HG03066 (cell line): ENCODE measurements at regions not wholly inside any gene's neighbourhood (a gene's known extent, or its start where the extent isn't known, plus 50 kb on each side); places are given as distances from the start of the nearest gene placed in this dataset.
A peak's percentile ranks its signal among the peaks of the same experiment; 100 is the strongest.
"Not testable (repeated sequence)": the region's sequence is repeated elsewhere in the genome, so short reads cannot be mapped to it uniquely, and the experiment has no call there.

Experiments
- ATAC-seq: cut with Tn5 transposase; IDR thresholded peaks from one replicate; pipeline ENCODE4 v1.9.1; 2021; ENCODE audit warnings: low read depth; ENCODE audit not compliant: unreplicated experiment

DNA sequence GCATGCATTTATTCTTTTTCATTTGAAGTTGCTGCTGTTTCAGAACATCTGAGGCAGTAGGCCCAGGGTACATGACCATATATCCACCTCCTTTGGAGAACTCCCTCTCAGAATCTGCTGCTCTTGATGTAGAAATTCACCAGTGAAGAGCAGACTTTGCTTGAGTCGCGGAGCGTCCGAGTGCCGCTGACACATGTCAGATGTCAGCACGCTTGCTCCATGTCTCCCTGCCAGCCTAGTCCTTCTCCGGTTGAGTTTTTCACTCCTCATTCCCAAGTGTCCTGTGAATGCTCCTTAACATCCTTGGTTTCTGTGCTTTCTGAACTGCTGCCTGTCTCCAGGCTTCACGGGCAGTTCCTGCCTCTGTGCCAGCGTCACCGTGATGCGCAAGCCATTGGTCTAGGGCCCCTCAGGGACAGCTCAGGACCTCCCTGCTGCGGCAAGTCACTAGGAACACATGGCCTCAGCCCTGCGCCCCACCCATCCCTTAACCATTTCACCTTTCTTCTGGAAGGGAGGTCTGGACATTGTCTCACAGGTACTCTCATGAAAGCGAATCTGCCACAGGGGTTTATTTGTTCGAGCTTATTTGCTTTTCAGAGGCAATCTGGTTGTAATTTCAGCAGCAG, 93.1 kb upstream of the RBPJ start:
- no peak for ATAC-seq

GRCh38 chr4:26228883-26229282, 91.9 kb upstream of the RBPJ start:
- ATAC-seq, result no peak

- ATAC-seq, result no peak
These were observed 90.8 kb upstream of the RBPJ start for GRCh38 chr4:26229974-26230373.

- ATAC-seq, result no peak
These were observed 87.5 kb upstream of the RBPJ start for GRCh38 chr4:26233350-26233749.

- ATAC-seq, result no peak
These were observed 85.3 kb upstream of the RBPJ start for GRCh38 chr4:26235500-26235899.

DNA sequence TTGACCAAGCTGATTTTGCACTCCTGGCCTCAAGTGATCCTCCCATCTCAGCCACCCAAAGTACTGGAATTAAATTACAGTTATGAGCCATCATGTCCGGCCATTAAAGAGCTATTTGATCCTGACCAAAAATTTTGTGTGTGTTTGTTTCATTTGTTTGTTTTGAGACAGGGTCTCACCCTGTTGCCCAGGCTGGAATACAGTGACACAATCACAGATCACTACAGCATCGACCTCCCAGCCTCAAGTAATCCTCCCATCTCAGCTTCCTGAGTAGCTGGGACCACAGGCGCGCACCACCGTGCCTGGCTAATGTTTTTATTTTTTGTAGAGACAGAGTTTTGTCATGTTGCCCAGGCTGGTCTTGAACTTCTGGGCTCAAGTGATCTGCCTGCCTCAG, 82.9 kb upstream of the RBPJ start:
- ATAC-seq, result no peak

DNA sequence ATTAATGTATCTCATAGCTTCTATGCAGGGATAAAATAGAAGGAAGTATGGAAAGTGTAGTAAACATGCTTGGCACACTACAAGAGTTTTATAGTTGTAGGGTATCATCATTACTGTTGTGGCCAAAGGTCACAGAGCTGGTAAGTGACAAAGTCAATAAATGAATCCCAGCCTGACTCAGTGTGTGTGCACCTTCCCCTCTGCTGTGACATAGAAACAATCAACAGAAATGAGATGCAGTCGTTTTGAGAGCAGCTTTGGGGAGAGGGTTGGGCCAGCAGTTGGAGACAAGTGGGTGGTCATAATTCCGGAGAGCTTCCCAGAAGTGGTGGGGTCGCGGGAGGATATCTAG, 82.4 kb upstream of the RBPJ start:
- no peak for ATAC-seq

DNA sequence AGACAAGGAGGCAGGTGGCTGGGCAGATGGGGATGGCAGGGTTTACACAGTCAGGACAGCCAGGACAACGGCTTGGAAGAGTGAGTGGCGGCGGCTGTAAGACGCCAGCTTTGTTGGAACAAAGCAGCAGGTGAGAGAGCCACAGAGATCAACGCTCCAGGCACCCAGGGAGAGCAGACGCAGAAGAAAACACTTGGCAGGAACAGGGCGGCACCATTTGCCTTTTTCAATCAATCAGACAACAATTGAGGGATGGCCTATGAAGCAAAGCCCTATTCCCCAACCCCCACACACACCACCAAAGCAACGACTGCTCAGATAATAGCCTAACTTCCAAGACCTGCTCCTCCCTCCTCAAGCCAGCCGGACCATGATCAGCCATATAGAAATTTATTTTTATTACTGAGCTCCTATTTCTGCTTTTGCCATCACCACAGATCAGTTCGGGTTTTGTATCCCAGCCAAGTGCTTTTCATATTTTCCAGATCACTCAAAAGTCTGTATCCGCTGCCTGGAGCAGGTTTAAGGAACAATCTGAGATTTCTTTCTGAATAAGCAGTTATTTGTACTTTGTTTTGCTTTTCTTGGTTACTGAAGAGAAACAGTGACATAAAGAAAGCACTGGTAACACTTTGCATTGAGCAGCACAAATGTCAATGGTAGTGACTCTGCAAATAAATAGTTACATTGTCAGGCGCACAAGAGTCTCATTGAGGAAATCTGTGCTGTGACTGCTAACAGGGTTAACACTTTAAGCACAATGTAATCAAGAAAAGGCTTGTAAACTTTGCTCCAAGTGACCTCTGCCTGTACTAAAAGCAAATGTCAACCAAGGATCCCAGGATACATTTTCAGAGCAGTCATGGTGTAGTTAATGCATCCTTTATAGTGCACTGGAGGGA, 81.8 kb upstream of the RBPJ start:
- ATAC-seq, result no peak

DNA sequence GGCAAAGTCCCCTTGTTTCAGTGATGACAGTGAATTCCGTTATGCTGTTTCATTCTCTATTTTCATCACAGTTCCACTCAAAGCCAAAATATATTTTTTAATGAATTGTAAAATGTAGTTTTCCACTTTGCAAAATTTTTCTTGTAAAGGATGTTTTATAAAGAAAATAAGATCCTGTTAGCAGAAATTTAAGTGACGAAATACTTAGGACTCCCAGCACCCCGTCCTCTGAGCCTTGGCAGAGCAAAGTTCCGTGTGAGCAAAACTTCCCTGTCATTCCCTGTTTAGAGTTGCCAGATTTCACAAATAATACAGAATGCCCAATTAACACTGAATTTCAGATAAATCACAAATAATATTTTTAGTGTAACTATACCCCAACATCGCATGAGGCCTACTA, 81.0 kb upstream of the RBPJ start:
- no peak for ATAC-seq

DNA sequence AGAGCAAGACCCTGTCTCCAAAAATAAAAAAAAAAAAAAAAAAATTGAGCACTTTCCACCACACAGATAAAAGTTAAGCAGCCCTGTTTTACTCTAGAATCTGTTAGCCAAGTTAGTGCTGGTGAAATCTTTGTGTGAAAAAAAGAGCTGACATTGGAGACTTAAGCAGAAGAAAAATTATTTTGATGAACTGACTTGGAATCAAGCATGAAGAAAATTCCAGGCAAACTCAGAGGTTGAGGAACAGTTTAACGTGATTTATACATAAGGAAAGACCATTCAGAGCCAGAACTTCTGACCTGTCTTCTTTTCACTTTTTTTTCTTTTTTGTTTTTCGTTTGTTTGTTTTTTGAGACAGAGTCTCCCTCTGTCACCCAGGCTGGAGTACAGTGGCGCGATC, 79.6 kb upstream of the RBPJ start:
- ATAC-seq, result no peak

DNA sequence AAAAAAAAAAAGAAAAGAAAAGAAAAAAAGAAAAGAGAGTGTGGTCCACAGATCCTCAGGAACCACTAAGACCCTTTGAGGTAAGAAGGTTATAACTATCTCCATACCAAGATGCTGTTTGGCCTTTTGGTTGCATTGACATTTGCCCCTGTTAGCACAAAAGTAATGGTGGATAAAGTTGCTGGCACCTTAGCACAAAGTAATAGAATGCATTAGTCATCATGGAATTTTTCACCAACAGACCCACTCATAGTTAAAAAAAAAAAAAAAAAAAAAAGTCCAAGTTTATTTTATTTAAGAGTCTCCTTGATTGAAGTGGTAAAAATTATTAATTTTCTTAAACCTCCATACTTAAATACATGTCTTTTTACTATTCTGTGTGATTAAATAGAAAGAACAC, 78.4 kb upstream of the RBPJ start:
- ATAC-seq, result no peak

GRCh38 chr4:26244138-26244537, 76.7 kb upstream of the RBPJ start:
- not testable (repeated sequence) for ATAC-seq

GRCh38 chr4:26248647-26249046, 72.2 kb upstream of the RBPJ start:
- no peak for ATAC-seq

- no peak for ATAC-seq
These were observed 68.3 kb upstream of the RBPJ start for GRCh38 chr4:26252349-26253025.

- no peak for ATAC-seq
These were observed 66.8 kb upstream of the RBPJ start for GRCh38 chr4:26253968-26254367.

GRCh38 chr4:26255989-26256388, 64.8 kb upstream of the RBPJ start:
- no peak for ATAC-seq

DNA sequence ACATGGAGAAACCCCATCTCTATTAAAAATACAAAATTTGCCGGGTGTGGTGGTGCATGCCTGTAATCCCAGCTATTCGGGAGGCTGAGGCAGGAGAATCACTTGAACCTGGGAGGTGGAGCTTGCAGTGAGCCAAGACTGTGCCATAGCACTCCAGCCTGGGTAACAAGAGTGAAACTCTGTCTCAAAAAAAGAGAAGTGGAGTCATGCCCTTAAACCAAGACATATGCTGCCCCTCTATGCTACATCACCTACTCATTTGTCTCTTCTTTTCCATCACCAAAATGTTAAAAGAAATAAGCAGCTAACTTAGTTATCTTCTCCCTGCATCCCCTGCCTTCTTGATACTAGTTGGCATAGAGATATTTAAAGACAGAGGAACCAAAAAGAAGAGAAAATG, 63.4 kb upstream of the RBPJ start:
- ATAC-seq, result not testable (repeated sequence)

GRCh38 chr4:26257850-26258249, 63.0 kb upstream of the RBPJ start:
- peak; percentile 46 for ATAC-seq

- no peak for ATAC-seq
These were observed 60.2 kb upstream of the RBPJ start for GRCh38 chr4:26260571-26260970.

GRCh38 chr4:26261405-26261804, 59.4 kb upstream of the RBPJ start:
- ATAC-seq, result no peak

DNA sequence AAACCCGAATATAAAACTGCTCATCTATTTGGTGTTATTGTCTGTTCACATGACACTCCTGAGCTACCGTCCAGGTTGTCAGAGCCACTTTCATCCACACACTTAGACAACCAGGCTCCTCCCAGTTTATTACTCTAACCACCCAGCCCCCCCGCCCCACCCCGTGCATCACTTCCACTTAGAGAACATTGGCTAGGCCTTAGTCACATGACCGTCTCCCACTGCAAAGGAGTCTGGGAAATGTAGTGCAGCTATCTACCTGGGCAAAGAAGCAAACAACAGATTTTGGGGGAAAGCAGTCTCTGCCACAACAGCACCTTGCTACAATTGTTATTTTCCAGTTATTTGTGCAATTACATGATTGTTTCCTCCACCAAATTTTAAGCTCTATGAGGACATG, 57.6 kb upstream of the RBPJ start:
- ATAC-seq, result no peak

DNA sequence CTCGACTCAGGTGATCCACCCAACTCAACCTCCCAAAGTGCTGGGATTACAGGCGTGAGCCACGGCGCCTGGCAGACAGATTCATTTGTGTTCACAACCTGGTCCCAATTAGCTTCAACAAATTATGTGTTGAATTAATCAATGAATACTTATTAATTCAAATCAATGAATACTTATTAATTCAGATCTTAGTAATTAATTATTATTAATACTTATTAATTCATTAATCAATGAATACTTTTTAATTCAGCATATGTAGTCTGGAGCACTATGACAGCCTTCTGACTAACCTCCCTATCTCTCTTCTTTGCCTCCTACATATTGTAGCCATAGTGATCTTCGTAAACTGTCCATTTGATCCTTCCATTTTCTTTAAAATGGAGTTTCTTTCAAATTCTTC, 56.7 kb upstream of the RBPJ start:
- ATAC-seq, result no peak
